Peyer's patch (tissue), 4 donors: ENCODE measurements at regions not wholly inside any gene's neighbourhood (a gene's known extent, or its start where the extent isn't known, plus 50 kb on each side); places are given as distances from the start of the nearest gene placed in this dataset.
"Not testable (repeated sequence)": the region's sequence is repeated elsewhere in the genome, so short reads cannot be mapped to it uniquely, and the experiment has no call there.

Experiments used
- POLR2A ChIP-seq, 2 donors: fragments of 450-650 bp; IDR thresholded peaks; one replicate each; pipeline ENCODE4 v1.5.1; 2017; ENCODE audit warnings: antibody characterized with exemption in 2 of 2, mild to moderate bottlenecking in 2 of 2, moderate library complexity in 2 of 2
- TF ChIP-seq, protein P1 (sequence below), 6 experiments: fragments of 450-650 bp in 4 of 6; fragments of 200-600 bp in 2 of 6; sonication (generic) in 1 of 6; IDR thresholded peaks; one replicate each; pipeline ENCODE4 v1.5.1; 2017 to 2019; ENCODE audit warnings: antibody characterized with exemption in 6 of 6, mild to moderate bottlenecking in 3 of 6, moderate library complexity in 1 of 6

DNA sequence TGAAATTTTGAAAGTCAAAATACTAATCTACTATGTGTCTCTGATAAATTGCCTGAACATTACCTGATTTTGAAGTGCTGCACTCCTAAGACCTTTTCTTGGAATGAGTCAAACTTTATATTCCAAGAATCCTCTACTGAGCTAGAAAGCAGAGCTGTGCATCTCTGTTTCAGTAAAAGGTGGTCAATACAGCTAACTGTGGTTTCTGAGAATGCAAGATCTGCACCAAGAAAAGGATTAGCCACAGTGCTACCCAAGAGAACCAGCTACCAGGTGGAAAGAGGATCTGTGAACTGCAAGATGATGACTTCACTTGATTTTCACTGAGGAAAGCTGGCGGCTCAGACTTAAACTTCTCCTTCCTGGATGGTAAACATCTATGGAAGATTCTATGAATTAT is 289.3 kb downstream of the LIPI start:
- TF ChIP-seq, protein P1, sequence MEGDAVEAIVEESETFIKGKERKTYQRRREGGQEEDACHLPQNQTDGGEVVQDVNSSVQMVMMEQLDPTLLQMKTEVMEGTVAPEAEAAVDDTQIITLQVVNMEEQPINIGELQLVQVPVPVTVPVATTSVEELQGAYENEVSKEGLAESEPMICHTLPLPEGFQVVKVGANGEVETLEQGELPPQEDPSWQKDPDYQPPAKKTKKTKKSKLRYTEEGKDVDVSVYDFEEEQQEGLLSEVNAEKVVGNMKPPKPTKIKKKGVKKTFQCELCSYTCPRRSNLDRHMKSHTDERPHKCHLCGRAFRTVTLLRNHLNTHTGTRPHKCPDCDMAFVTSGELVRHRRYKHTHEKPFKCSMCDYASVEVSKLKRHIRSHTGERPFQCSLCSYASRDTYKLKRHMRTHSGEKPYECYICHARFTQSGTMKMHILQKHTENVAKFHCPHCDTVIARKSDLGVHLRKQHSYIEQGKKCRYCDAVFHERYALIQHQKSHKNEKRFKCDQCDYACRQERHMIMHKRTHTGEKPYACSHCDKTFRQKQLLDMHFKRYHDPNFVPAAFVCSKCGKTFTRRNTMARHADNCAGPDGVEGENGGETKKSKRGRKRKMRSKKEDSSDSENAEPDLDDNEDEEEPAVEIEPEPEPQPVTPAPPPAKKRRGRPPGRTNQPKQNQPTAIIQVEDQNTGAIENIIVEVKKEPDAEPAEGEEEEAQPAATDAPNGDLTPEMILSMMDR (IDR thresholded peaks at IDR 0.05): not testable (repeated sequence)
- not testable (repeated sequence) for TF ChIP-seq POLR2A (IDR thresholded peaks at IDR 0.05)
